ENCODE measurements at regions not wholly inside any gene's neighbourhood (a gene's known extent, or its start where the extent isn't known, plus 50 kb on each side); places are given as distances from the start of the nearest gene placed in this dataset.

DNA sequence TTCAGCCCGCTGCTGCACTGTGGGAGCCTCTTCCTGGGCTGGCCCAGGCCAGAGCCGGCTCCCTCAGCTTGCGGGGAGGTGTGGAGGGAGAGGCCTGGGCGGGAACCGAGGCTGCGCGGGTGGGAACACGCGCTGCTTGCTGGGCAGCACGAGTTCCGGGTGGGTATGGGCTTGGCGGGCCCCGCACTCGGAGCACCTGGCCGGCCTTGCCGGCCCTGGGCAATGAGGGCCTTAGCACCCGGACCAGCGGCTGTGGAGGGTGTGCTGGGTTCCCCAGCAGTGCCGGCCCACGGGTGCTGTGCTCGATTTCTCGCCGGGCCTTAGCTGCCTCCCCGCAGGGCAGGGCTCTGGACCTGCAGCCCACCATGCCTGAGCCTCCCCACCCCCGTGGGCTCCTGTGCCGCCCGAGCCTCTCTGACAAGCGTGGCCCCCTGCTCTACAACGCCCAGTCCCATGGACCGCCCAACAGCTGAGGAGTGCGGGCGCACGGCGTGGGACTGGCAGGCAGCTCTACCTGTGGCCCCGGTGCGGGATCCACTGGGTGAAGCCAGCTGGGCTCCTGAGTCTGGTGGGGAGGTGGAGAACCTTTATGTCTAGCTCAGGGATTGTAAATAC lies 1366.4 kb upstream of the NUDT12 start:
- CTCF ChIA-PET = no interaction called here
- intact Hi-C loops (cut with micrococcal nuclease) = no loop called here
- POLR2A ChIA-PET = no interaction called here

More for the DNA sequence above, 1366.4 kb upstream of the NUDT12 start:
- Histone ChIP-seq H3K36me3 (ENCODE audit: control insufficient read depth in 1 of 2, insufficient read depth in 2 of 2, low read length in 2 of 2) (no peaks in the 10 kb centered on the region), H2AFZ (ENCODE audit: low read depth, low read length, poor library complexity, severe bottlenecking) (no peak overlapping the region), H3K9me2 (ENCODE audit: insufficient read depth) (no peaks in the 10 kb centered on the region), H3K4me1 (ENCODE audit: control insufficient read depth in 1 of 2, insufficient read depth in 2 of 2, low read length in 2 of 2) (no peaks in the 10 kb centered on the region), H3K4me3 (replicated peaks in 1 of 2; ENCODE audit: low read depth in 1 of 2, low read length in 2 of 2) (no peak overlapping the region), H4K20me1 (ENCODE audit: insufficient read depth) (no peaks in the 10 kb centered on the region; the same call in 1 of the 2 replicates), H3K27me3 (ENCODE audit: insufficient read depth, low read length) (no peaks in the 10 kb centered on the region), H3K9ac (ENCODE audit: low read length) (no peak overlapping the region), H3K27ac (ENCODE audit: low read depth, low read length) (no peak overlapping the region), H3K79me2 (ENCODE audit: insufficient read depth, low read length) (no peaks in the 10 kb centered on the region), H3K9me3 (ENCODE audit: control insufficient read depth in 1 of 2, insufficient read depth in 1 of 2, low read depth in 1 of 2, low read length in 2 of 2) (no peaks in the 10 kb centered on the region), H3K4me2 (ENCODE audit: low read length) (no peak overlapping the region)
- TF ChIP-seq ELF1 (IDR thresholded peaks at IDR 0.05; ENCODE audit: borderline replicate concordance, low read depth) (no peak), JUND (IDR thresholded peaks at IDR 0.05) (no peak), SP1 (IDR thresholded peaks at IDR 0.05; ENCODE audit: low read depth) (no peak), ZFX (IDR thresholded peaks at IDR 0.05) (no peak), EZH2 (IDR thresholded peaks at IDR 0.05) (no peak), CEBPB (IDR thresholded peaks at IDR 0.05; ENCODE audit: low read depth) (no peak), TCF7L2 (IDR thresholded peaks at IDR 0.05; ENCODE audit: borderline replicate concordance, extremely low read depth, insufficient read depth, insufficient read length) (no peak), EGR1 (IDR thresholded peaks at IDR 0.05; ENCODE audit: low read depth) (no peak), FOSL1 (IDR thresholded peaks at IDR 0.05; ENCODE audit: low read depth) (no peak), RAD21 (IDR thresholded peaks at IDR 0.05; ENCODE audit: low read depth) (no peak), POLR2A (IDR thresholded peaks at IDR 0.05; ENCODE audit: borderline replicate concordance, extremely low read depth, insufficient read depth, insufficient read length) (no peak), YY1 (IDR thresholded peaks at IDR 0.05; ENCODE audit: extremely low read depth, insufficient replicate concordance, low read depth, low read length) (no peak), ZNF274 (IDR thresholded peaks at IDR 0.05; ENCODE audit: low read depth, low read length) (no peak), EZH2phosphoT487 (IDR thresholded peaks at IDR 0.05; ENCODE audit: borderline replicate concordance) (no peak), SIN3A (IDR thresholded peaks at IDR 0.05; ENCODE audit: low read depth) (no peak), POLR2AphosphoS5 (IDR thresholded peaks at IDR 0.05; ENCODE audit: low read depth, low read length) (no peak)
- TF ChIP-seq, protein P1, sequence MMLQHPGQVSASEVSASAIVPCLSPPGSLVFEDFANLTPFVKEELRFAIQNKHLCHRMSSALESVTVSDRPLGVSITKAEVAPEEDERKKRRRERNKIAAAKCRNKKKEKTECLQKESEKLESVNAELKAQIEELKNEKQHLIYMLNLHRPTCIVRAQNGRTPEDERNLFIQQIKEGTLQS (IDR thresholded peaks at IDR 0.05) = no peak
- TF ChIP-seq, protein P2, sequence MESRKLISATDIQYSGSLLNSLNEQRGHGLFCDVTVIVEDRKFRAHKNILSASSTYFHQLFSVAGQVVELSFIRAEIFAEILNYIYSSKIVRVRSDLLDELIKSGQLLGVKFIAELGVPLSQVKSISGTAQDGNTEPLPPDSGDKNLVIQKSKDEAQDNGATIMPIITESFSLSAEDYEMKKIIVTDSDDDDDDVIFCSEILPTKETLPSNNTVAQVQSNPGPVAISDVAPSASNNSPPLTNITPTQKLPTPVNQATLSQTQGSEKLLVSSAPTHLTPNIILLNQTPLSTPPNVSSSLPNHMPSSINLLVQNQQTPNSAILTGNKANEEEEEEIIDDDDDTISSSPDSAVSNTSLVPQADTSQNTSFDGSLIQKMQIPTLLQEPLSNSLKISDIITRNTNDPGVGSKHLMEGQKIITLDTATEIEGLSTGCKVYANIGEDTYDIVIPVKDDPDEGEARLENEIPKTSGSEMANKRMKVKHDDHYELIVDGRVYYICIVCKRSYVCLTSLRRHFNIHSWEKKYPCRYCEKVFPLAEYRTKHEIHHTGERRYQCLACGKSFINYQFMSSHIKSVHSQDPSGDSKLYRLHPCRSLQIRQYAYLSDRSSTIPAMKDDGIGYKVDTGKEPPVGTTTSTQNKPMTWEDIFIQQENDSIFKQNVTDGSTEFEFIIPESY (IDR thresholded peaks at IDR 0.05; ENCODE audit: extremely low read depth, insufficient replicate concordance, low read length) = no peak
- TF ChIP-seq, protein P3, sequence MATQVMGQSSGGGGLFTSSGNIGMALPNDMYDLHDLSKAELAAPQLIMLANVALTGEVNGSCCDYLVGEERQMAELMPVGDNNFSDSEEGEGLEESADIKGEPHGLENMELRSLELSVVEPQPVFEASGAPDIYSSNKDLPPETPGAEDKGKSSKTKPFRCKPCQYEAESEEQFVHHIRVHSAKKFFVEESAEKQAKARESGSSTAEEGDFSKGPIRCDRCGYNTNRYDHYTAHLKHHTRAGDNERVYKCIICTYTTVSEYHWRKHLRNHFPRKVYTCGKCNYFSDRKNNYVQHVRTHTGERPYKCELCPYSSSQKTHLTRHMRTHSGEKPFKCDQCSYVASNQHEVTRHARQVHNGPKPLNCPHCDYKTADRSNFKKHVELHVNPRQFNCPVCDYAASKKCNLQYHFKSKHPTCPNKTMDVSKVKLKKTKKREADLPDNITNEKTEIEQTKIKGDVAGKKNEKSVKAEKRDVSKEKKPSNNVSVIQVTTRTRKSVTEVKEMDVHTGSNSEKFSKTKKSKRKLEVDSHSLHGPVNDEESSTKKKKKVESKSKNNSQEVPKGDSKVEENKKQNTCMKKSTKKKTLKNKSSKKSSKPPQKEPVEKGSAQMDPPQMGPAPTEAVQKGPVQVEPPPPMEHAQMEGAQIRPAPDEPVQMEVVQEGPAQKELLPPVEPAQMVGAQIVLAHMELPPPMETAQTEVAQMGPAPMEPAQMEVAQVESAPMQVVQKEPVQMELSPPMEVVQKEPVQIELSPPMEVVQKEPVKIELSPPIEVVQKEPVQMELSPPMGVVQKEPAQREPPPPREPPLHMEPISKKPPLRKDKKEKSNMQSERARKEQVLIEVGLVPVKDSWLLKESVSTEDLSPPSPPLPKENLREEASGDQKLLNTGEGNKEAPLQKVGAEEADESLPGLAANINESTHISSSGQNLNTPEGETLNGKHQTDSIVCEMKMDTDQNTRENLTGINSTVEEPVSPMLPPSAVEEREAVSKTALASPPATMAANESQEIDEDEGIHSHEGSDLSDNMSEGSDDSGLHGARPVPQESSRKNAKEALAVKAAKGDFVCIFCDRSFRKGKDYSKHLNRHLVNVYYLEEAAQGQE (IDR thresholded peaks at IDR 0.05; ENCODE audit: low read depth) = no peak
- TF ChIP-seq, protein P4, sequence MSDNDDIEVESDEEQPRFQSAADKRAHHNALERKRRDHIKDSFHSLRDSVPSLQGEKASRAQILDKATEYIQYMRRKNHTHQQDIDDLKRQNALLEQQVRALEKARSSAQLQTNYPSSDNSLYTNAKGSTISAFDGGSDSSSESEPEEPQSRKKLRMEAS (IDR thresholded peaks at IDR 0.05) = no peak
- no TSS peak for BruUV-seq (replicated peaks)
- RAD21 ChIA-PET (ENCODE audit: low non-redundant PET in 1 of 2, low total read pairs in 2 of 2, uncharacterized antibody in 2 of 2, unreplicated experiment in 2 of 2) = no interaction called here
- no peak for DNase-seq (ENCODE audit: low read depth, low spot score)
- ATAC-seq = no peak

Data from HCT116 (cell line).